GM18505 (cell line): ENCODE measurements at regions not wholly inside any gene's neighbourhood (a gene's known extent, or its start where the extent isn't known, plus 50 kb on each side); places are given as distances from the start of the nearest gene placed in this dataset.

Experiments
- ATAC-seq: cut with Tn5 transposase; IDR thresholded peaks from one replicate; pipeline ENCODE4 v1.9.1; 2021; ENCODE audit not compliant: unreplicated experiment
- POLR2A ChIP-seq: IDR thresholded peaks from 4 replicates; pipeline ENCODE4 v1.6.1; 2011; ENCODE audit warnings: borderline replicate concordance; ENCODE audit not compliant: insufficient read depth, insufficient read length; ENCODE audit errors: extremely low read depth

DNA sequence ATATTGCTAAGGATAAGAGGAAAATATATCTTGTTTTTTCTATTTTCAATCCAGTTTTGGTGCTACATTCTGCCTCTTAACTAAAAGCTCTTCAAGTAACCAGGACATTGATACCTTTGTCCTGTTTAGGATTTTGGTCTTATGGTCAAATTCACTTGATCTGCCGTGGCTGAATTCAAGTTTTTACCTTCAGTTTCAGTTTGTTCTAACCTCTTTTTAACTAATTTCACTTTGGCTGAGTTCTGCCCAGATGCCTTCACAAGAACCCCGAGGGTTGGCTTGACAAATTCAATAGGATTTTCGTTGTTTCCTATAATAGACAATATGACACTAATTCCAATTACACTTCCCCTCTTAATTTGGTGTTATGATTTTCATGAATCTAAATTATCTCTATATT lies 84.5 kb upstream of the C1orf21 start:
- TF ChIP-seq POLR2A: no peak
- no peak for ATAC-seq

DNA sequence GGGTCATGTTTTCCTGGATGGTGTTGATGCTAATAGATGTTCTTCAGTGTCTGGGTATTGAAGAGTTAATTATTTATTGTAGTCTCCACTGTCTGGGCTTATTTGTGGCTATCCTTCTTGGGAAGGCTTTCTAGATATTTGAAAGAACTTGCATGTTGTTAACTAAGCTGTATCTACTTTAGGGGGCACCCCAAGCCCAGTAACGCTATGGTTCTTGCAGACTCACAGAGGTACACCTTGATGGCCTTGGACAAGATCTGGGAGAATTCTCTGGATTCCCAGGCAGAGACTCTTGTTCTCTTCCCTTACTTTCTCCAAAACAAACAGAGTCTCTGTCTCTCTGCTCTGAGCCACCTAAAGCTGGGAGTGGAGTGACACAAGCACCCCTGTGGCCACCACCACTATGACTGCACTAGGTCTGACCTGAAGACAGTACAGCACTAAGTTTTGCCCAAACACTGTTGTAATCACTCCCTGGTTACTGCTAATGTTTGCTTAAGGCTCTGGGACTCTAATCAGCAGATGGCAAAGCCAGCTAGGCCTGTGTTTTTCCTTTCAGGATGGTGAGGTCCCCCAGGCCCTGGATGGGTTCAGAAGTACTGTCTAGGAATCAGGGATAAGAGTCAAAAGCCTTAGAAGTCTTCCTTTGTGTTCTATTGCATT lies 76.5 kb upstream of the C1orf21 start:
- ATAC-seq: no peak
- no peak for TF ChIP-seq POLR2A

DNA sequence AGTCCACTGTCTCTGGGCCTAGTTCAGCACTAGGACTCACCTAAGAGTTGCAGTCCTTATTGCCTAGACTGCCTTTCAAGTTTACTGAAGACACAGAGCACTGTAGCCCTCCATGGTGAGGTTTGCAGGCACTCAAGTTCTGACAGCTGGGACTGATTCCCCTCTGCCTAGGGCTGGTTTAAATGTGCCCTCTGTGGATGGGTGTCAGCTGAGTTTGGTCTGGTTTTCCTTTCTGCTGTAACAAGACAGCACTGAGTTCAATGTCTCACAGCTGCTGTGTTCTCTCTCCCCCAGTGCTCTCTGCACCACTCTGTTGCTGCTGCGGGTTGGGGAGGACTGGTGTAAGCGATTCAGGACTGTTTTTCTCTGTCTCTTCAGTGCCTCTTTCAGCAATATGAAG lies 75.2 kb upstream of the C1orf21 start:
- ATAC-seq: no peak
- TF ChIP-seq POLR2A: no peak

DNA sequence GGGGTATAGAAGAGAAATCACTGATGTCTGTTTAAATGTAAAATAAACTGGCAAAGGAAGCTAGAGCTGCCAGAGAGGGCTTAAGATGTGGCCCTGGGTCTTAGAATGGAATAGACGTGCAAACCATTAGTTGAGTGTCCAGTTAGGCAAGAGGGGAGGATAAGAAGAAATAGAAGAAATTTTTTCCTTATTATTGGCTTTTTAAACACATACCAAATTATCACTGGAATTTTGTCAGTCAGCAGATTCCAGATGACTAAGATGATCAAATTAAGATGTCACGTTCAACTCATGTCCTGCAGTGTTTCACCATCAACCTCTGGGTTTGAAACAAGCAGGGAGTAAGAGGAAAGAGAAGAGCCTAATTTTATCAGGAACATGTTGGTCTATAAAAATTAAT lies 71.6 kb upstream of the C1orf21 start:
- no peak for TF ChIP-seq POLR2A
- no peak for ATAC-seq

DNA sequence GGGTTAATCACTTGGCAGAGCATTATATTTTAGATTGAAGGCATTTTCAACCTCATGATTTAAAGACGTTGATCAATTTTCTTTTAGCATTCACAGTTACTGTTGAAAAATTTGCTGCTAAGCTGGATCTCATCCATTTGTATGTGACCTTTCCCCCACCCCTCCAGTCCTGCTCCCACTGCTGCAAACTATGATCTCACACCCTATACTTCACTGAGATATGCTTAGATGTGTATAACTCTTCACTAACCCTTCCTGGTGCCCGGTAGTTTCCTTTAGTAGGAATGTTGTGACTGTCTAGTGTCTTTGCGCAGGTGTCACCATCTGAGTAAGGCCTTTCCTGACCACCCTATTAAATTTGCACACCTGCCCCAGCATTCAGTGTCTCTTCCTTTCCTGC lies 67.0 kb upstream of the C1orf21 start:
- no peak for TF ChIP-seq POLR2A
- no peak for ATAC-seq

DNA sequence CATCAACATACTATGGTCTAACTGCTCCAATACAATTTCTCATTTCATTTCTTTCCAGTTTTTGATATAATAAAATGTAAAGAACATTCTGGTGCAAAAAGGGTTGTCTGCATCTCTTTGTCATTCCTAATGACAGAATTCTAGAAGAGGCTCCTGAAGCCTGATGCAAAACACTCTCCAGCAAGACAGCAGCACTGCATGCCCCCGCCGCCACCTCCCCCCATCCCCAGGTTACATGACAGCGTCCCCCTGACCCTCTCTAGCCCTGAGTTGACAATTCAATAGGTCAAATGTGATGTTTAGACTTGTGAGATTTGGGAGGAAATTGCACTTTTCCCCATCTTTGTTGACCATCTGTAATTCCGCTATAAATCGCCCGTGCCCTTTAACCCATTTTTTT lies 64.6 kb upstream of the C1orf21 start:
- no peak for ATAC-seq
- TF ChIP-seq POLR2A: no peak

DNA sequence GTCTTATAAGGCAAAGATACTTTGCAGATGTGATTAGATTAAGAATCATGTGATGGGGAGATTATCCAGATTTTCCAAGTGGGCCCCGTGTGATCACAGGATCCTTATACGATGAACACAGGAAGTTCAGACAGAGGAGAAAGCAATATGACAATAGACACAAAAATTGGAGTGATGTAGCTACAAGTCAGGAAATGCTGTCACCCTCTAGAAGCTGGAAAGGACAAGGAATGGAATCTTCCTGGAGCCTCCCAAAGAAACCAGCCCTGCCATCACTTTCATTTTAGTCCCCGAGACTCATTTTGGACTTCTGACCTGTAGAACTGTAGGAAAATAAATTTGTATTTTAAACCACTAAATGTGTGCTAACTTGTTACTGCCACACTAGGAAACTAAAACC lies 61.9 kb upstream of the C1orf21 start:
- no peak for ATAC-seq
- no peak for TF ChIP-seq POLR2A

DNA sequence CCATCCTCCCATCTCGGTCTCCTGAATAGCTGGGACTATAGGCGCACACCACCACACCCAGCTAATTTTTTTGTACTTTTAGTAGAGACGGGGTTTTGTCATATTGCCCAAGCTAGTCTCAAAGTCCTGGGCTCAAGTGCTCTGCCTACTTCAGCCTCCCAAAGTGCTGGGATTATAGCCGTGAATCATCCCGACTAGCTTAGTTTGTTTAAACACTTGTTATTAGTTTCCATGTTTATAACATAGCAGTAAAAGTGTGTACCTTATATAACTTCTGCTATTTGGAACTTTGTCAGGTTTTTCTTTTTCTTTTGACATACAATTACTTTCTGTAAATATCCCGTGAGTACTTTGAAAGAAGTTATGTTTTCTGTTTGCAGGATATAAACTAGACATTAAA lies 60.6 kb upstream of the C1orf21 start:
- TF ChIP-seq POLR2A: no peak
- no peak for ATAC-seq

DNA sequence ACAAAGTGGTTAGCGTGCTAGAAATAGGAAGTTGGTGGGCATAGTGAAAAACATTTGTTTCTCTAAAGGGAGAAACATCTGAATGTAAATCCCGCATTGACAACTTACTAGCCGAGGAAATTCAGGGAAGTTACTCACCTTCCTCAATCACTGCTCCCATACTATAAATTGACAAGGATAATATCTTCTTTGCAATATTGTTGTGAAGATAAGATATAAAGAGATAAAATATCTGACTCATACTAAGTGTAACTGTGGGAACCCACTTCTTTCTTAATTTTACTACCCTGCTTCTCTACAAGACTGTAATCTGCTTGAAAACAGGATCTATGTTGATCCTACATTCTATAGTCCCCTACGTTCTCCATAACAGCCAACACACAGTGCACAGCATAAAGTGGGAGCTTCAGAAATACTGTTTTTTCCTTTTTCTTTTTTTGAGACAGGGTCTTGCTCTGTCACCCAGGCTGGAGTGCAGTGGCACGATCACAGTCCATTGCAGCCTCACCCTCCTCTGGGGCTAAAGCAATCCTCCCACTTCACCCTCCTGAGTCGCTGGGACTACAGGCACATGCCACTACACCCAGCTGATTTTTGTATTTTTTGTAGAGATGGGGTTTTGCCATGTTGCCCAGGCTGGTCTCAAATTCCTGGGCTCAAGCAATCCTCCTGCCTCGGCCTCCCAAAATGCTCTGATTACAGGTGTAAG lies 57.4 kb upstream of the C1orf21 start:
- no peak for ATAC-seq
- TF ChIP-seq POLR2A: no peak

DNA sequence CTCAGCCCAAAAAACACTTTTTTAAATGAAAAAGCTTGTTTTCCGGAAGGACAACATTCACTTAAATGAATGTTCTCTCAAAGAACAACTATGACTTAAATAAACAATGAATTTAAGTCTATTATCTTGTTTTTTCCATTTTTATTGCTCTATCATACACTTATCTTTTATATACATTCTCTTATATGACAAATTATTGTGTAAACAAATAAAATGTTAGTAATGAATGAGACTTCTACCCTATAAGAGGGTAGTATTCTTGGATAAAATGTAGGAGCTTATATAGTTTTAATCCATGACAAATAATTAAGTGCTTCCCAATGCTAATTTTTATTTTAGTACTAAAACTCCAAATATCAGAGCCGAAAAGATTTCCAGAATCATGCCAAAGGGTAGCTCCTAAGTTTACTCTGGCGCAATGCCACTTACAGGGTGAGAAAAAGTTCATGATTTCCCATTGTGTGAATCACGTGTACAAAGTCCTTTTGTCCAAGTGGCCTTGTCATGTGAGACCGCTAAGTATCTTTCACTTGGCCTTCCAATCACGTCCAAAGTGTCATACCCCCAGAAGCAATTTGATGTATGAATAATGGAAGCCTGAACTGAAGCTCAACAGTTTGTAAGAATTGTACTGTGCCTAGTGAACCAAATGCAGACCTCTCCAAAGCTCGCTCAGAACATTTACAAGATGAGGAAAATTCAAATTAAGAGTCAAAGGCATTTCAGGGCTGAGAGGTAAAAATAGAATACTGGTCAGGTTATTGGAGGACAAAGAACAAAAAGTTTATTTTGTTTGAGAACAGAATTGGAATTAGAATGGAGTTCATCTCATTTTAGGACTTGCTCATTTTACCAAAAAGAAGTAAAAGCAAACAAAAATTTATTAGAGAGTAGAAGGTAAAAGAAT lies 56.6 kb upstream of the C1orf21 start:
- ATAC-seq: no peak
- TF ChIP-seq POLR2A: no peak

DNA sequence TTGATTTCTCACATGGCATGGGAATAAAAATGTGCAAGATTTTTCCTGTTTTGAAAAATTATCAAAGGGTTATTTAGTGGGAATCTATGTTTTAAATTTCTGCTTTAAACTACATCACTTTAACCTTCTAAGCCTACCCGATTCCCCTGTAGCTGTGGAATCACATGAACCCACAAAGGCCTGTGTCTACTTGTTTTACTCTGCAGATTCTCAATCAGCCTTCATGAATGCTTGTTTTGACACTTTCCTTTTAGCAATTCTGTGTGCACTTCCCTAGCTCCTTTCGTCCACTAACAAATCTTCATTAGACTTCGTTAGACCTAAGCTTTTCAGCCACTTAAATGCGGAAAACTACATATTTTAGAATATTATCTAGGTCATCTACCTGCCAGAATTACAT lies 56.0 kb upstream of the C1orf21 start:
- no peak for TF ChIP-seq POLR2A
- ATAC-seq: no peak
